GM06990 (cell line): ENCODE measurements at regions not wholly inside any gene's neighbourhood (a gene's known extent, or its start where the extent isn't known, plus 50 kb on each side); places are given as distances from the start of the nearest gene placed in this dataset.

Experiments used
- DNase-seq: peaks from one replicate; pipeline ENCODE4 v3.0.0-alpha.2; 2011; ENCODE audit not compliant: insufficient read length; ENCODE audit errors: extremely low read depth
- H3K27me3 ChIP-seq: replicated peaks from 2 replicates; pipeline ENCODE4 v1.6.0; 2011; ENCODE audit warnings: low read length; ENCODE audit not compliant: control insufficient read depth, insufficient read depth
- H3K36me3 ChIP-seq: 2 replicates; pipeline ENCODE4 v1.5.1; 2011; ENCODE audit warnings: low read length; ENCODE audit not compliant: control insufficient read depth, insufficient read depth
- H3K4me3 ChIP-seq: replicated peaks from 2 replicates; pipeline ENCODE4 v1.5.1; 2011; ENCODE audit warnings: low read depth, mild to moderate bottlenecking, control low read depth, low read length
- TF ChIP-seq, protein P1 (sequence below): IDR thresholded peaks from 2 replicates; pipeline ENCODE4 v1.5.1; 2011; ENCODE audit warnings: low read length, control low read depth, mild to moderate bottlenecking, inconsistent platforms; ENCODE audit not compliant: insufficient read depth, poor library complexity, severe bottlenecking

DNA sequence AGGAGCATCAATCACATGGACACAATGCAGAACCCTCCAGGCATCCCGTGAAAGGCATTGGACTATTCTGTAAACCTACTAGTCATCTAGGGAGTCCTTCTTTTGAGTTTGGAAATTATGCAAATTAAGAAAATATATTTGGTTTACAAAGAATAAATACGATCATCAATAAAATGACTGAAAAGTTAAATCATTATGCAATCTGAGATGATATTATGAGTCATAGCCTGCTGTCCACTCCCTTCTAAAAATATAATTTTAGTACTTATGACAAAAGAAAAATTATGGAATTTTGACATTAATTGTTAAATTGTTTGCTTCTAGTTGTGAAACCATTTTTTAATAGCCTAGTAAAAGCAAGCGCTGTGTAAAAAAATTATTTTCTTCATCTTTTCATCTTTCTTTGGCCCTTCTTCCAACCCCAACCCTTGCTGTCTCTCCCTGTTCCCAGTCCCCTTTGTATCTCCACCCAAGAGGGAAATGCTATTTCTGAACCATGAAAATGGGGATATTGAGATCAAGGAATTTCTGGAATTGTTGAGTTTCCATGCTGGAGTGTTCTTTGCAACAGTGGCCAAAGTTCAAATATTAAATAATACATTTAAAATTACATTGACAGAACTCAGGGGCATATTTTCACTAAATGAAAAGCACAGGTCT, 599.8 kb downstream of the COL12A1 start:
- Histone ChIP-seq H3K36me3 (no peaks in the 10 kb centered on the region), H3K27me3 (no peaks in the 10 kb centered on the region), H3K4me3 (no peak overlapping the region)
- DNase-seq = no peak
- TF ChIP-seq, protein P1, sequence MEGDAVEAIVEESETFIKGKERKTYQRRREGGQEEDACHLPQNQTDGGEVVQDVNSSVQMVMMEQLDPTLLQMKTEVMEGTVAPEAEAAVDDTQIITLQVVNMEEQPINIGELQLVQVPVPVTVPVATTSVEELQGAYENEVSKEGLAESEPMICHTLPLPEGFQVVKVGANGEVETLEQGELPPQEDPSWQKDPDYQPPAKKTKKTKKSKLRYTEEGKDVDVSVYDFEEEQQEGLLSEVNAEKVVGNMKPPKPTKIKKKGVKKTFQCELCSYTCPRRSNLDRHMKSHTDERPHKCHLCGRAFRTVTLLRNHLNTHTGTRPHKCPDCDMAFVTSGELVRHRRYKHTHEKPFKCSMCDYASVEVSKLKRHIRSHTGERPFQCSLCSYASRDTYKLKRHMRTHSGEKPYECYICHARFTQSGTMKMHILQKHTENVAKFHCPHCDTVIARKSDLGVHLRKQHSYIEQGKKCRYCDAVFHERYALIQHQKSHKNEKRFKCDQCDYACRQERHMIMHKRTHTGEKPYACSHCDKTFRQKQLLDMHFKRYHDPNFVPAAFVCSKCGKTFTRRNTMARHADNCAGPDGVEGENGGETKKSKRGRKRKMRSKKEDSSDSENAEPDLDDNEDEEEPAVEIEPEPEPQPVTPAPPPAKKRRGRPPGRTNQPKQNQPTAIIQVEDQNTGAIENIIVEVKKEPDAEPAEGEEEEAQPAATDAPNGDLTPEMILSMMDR = no peak

DNA sequence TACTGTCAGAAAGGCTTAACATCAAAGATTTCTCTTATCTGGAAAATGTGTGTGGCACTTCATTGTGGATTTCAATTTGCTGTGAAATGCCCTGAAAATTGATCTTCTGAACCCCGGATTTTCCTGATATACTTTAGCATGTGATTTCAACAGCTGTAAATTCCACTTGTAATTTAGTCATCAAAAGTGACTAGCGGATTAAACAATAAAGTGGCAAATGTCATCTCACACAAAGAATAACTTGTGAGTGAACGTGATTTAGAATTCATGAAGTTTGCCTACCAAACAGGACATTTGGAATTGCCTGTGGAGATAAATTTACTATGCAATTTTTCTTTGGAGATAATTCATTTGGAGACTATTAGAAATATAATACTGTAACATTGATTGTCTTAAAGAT, 601.6 kb downstream of the COL12A1 start:
- DNase-seq = no peak
- TF ChIP-seq, protein P1 = no peak
- H3K27me3 ChIP-seq = no peaks in the 10 kb centered on the region
- H3K4me3 ChIP-seq = no peak overlapping the region
- no peaks in the 10 kb centered on the region for H3K36me3 ChIP-seq

- Histone ChIP-seq H3K27me3 (no peaks in the 10 kb centered on the region), H3K36me3 (no peaks in the 10 kb centered on the region), H3K4me3 (no peak overlapping the region)
- TF ChIP-seq, protein P1 = no peak
- DNase-seq = no peak
These were observed 602.4 kb downstream of the COL12A1 start for GRCh38 chr6:74603322-74604076.

GRCh38 chr6:74602206-74602605, 603.6 kb downstream of the COL12A1 start:
- TF ChIP-seq, protein P1 = no peak
- H3K4me3 ChIP-seq = no peak overlapping the region
- no peak for DNase-seq

GRCh38 chr6:74598462-74599393, 607.1 kb downstream of the COL12A1 start:
- no peak overlapping the region for H3K4me3 ChIP-seq
- DNase-seq = peak; percentile 77
- TF ChIP-seq, protein P1 = no peak
- H3K27me3 ChIP-seq = no peaks in the 10 kb centered on the region
- no peaks in the 10 kb centered on the region for H3K36me3 ChIP-seq

More at GRCh38 chr6:74602206-74602605, 603.6 kb downstream of the COL12A1 start:
- H3K27me3 ChIP-seq = no peaks in the 10 kb centered on the region
- no peaks in the 10 kb centered on the region for H3K36me3 ChIP-seq
